EH (cell line): ENCODE measurements at regions not wholly inside any gene's neighbourhood (a gene's known extent, or its start where the extent isn't known, plus 50 kb on each side); places are given as distances from the start of the nearest gene placed in this dataset.

ENCODE experiments used
- DNase-seq: peaks from one replicate; pipeline ENCODE4 v3.0.0-alpha.2; 2015; ENCODE audit warnings: low read depth

DNA sequence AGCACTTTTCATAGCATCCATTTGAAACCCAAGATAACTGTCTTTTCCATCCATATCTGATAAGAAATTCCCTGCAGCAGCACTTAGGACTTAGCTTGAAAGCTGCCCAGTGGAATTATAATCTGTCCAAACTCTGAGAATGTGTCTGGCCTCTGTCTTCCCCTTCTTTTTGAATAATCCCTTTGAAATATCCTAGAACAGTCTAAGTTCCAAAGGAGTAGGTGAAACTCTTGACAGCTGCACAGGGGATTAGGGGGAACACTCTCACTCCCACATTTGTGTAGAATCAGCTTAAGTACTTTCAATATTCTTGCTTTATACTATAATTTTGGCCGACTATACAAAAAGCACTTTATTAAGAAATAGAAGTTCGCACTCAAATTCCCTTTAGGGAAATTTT lies 157.7 kb downstream of the PAPSS1 start:
- DNase-seq: no peak

DNA sequence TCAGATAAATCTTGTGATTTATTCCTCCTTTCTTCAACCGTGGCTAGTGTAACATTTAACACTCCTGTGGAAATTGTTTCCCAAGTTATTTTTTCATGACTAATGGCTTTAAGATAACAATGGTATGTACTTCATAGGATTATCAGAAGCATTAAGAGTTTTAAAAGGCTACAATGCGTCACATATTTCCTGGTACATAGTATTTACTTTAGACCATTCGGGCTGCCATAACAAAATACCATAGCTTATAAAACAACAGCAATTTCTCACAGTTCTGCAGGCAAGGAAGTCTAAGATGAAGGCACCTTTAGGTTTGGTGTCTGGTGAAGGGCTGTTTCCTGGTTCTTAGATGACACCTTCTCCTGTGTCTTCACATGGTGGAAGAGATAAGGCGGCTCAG lies 158.6 kb downstream of the PAPSS1 start:
- DNase-seq: peak; percentile 9

DNA sequence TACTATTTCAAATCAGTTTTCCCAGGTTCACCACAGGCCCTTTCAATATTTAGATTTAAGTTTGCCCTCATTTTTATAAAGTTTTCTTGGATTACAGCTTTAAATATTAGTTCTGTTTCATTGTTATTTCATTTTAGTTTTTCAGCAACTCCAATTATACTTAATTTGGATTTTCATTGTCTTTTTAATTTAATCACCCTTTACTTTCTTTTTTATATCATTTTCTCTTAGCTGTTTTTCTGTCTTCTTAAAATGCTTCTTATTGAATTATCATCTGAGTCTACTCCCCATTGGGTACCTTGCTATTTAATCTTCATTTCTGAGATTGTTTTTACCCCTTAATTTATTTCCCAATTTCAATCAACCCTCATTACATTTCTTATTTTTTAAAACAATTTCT lies 160.4 kb downstream of the PAPSS1 start:
- DNase-seq: no peak

DNA sequence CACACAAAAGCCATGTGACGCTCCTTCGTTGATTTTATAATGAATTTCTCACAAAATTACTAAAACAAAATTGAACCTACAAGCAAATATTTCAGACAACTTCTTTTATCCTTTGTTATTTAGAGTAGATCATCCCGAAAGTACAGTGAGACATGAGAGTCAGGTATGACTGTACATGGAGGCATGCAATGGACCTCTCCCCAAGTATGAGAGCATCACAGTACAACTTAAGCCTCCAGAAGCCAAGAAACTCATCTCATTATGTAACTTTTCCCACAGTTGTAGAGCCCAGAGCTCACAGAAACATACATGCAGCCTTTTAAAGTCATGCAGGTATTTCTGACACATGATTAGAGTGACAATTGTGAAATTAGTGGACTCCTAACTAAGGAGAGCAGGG lies 167.7 kb downstream of the PAPSS1 start:
- DNase-seq: no peak

- peak; percentile 4 for DNase-seq
Measured at GRCh38 chr4:107548211-107548905, 171.7 kb downstream of the PAPSS1 start.

- no peak for DNase-seq
Measured at GRCh38 chr4:107546638-107547037, 173.4 kb downstream of the PAPSS1 start.

DNA sequence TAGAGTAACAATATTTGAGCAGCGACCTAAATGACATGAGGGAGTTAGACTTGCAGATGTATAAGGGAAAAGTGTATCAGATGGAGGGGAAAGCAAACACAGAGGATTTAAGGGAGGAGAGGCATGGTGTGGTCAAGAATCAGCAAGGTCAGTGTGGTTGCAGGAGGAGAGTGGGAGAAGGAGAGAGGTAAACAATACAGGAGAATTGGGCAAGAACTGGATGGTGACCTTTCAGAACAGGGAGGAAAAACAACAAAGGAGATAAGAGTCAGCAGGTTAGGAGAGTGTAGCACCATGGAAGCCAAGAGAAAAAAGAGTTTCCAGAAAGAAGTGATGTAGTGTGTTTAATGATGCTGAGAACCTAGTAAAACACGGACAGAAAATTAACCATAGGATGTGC lies 178.5 kb downstream of the PAPSS1 start:
- DNase-seq: no peak

- no peak for DNase-seq
Measured at GRCh38 chr4:107531927-107532326, 188.1 kb downstream of the PAPSS1 start.

- no peak for DNase-seq
Measured at GRCh38 chr4:107520368-107520767, 199.7 kb downstream of the PAPSS1 start.

GRCh38 chr4:107519053-107519452 lies 201.0 kb downstream of the PAPSS1 start:
- DNase-seq: peak; percentile 17

GRCh38 chr4:107518076-107518475 lies 202.0 kb downstream of the PAPSS1 start:
- DNase-seq: no peak

GRCh38 chr4:107512549-107512948 lies 207.5 kb downstream of the PAPSS1 start:
- no peak for DNase-seq

GRCh38 chr4:107509615-107510014 lies 210.4 kb downstream of the PAPSS1 start:
- DNase-seq: no peak

DNA sequence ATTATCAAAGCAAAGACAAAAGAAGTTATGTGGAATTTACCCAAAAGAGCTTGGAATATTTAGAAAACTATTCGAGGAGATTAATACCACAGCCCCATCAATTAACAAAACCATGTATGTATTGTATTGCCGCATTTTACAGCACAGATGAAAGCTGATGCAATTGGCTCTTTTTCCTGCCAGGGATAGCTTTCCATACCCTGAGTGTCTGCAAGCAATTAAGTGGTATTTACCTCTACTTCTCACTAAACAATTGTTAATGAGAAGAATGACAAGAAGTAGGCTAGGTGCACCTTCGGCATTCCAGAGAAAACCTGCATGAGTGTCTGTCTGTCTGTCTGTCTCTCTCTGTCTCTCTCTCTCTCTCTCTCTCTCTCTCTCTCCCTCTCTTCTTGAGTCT lies 219.5 kb downstream of the PAPSS1 start:
- no peak for DNase-seq

DNA sequence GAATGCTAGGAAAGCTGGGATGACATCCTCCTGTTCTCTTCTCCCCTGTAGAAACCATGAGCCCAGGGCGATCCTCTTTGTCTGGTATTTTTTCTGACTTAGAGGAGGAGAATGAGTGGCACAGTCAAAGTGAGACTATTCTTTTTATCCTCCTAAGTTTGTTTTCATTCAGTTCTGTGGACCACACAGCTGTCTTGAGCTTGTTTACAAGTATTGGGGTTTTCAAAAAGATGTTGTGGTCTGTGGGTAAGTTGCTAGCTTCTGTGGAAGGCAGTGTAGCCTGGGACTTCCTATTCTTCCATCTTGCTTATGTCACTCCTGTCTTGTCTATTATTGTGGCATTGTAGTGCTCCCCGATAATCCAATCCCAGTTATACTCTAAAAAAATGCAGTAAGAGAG lies 223.0 kb downstream of the PAPSS1 start:
- DNase-seq: no peak

- DNase-seq: no peak
Measured at GRCh38 chr4:107492566-107492965, 227.5 kb downstream of the PAPSS1 start.

DNA sequence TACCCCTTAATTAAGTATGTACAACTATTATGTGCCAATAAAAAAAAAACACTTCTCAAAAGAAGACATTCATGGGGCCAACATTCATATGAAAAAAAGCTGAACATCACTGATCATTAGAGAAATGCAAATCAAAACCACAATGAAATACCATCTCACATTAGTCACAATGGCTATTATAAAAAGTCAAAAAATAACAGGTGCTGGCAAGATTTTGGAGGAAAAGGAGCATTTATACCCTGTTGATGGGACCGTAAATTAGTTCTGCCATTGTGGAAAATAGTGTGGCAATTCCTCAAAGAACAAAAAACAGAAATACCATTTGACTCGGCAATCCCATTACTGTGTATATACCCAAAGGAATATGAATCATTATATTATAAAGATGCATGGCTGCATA lies 229.9 kb downstream of the PAPSS1 start:
- no peak for DNase-seq

- peak; percentile 38 for DNase-seq
Measured at GRCh38 chr4:107483621-107484020, 236.4 kb downstream of the PAPSS1 start.

DNA sequence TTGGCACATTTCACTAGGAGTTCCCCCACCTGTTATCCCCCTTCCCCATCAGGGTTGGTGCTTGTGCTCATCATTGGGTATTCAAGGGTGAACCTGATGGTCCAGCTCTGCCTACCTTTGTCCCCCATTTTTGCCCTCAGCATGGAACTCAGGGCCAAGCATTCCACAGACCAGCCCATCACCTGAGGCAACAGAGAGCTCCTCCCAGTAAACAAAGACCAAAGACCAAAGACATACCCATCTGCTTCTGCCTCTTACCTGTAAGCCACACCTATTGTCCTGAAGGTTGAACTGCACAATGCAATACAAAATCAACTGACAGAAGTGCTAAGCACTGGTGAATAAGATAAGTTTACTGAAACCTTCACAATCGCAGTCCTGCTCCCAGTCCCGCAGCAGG lies 237.5 kb downstream of the PAPSS1 start:
- DNase-seq: no peak

DNA sequence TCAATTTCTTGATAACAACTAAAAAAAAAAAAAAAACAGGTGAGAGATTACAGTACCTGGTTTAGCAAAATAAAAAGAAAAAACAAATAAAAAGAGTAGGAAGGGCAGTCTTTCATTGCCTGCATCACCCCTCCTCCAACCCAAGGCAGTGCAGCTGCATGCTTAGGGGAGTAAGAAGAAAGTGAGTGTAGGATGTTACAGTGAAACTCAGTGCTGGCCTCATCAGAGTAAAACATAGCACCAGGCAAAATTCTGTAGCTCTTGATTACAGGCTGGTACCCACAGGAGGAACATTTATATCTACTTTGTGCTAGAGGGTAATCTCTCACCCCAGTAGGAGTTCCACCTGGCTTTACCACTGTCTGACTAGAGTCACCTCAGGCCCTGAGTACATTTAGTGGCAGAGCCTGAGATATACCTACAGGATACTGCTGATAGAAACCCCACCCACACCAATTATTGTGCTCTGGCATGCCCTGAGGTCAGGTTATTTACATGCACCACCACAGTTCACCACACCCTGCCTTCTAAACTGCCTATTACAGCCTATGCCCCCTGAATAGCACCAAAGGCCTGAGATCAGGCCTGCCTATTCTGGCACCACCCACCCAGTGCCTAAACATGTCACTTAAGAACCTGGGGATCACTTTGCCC lies 241.6 kb downstream of the PAPSS1 start:
- no peak for DNase-seq

- no peak for DNase-seq
Measured at GRCh38 chr4:107473126-107473525, 246.9 kb downstream of the PAPSS1 start.

DNA sequence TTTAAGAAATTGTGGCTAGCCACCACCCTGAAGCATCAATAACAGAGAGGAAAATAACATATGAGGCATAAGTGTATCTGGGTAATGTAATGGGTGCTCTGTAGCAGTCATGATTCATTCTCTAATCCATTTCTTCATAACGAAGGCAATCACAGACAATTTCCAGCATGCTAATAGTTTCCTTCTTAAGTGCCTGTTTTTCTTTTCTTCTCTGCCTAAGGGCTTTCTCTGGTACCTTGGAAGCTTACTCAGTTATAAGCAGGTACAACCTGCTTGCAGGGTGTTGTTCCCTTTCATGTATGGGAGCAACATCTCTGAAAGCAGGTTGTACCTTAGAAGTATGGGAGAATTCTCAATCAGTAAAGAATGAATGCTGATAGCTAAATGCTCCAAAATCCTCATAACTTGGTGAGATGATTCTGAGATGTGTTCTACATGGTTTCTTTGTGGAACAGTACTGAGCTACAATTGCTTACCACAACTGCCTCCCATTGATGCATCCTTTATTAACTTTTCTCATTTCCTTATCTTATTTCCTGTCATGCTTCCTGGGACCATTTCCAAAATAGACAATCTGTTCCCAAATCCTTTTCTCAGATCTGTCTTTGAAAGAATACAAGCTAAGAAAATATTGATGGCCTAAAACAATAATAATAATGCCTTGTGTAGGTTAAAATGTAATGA lies 247.6 kb downstream of the PAPSS1 start:
- DNase-seq: no peak

DNA sequence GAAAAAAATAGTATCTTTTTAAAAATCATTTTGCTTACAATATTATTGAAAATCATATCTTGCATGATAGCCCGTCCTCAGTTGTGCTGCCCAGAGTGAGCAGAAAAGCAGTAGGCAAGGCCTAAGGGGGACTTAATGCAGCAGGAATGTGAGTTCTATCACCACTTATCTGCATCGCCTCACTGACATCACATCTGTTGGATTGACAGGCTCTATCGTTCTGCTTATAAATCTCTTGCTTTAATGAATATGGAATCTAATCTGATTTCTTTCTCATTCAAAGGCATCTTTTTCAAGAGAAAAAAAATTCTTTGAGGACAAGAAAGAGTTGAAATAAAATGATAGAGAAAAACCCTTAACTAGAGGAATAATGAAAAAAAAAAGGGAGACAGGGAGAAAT lies 249.9 kb downstream of the PAPSS1 start:
- no peak for DNase-seq
